H54 (cell line): ENCODE measurements at regions not wholly inside any gene's neighbourhood (a gene's known extent, or its start where the extent isn't known, plus 50 kb on each side); places are given as distances from the start of the nearest gene placed in this dataset.
"Not testable (repeated sequence)": the region's sequence is repeated elsewhere in the genome, so short reads cannot be mapped to it uniquely, and the experiment has no call there.

Experiments used
- DNase-seq: peaks from one replicate; pipeline ENCODE4 v3.0.0; 2011; ENCODE audit warnings: low spot score, mixed read lengths; ENCODE audit not compliant: insufficient read length
- FAIRE-seq: peaks from 3 replicates; lab custom pipeline; 2011; peaks lifted over from hg19 to GRCh38; lab: Jason Lieb, UNC
- POLR2A ChIP-seq: IDR thresholded peaks from 2 replicates; pipeline ENCODE4 v1.6.1; 2011; ENCODE audit warnings: low read depth, mild to moderate bottlenecking, low read length

- DNase-seq (no peak), FAIRE-seq (no peak)
- TF ChIP-seq POLR2A, result no peak
Measured at GRCh38 chr10:130689743-130690626, 553.8 kb downstream of the GLRX3 start.

DNA sequence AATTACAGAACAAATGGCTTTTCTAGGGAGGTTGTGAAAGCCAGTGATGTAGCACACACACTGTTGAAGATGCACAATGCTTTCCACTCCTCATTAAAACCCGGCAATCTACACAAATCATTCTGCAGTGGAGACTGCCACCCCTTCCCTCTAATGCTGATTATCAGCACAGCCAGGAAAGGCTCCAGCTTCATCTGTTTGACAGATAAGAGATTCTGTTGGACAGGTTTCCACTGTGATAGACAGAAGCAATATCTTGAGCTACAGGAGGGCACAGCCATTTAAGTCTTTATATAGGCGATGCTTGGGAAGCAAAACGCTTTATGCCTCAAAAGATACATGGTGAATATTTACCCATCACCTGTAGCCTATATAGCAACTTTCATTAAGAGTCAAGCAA lies 555.6 kb downstream of the GLRX3 start:
- no peak for TF ChIP-seq POLR2A
- DNase-seq, result no peak
- FAIRE-seq, result no peak

GRCh38 chr10:130696870-130697269 lies 560.7 kb downstream of the GLRX3 start:
- DNase-seq (no peak), FAIRE-seq (no peak)
- no peak for TF ChIP-seq POLR2A

DNA sequence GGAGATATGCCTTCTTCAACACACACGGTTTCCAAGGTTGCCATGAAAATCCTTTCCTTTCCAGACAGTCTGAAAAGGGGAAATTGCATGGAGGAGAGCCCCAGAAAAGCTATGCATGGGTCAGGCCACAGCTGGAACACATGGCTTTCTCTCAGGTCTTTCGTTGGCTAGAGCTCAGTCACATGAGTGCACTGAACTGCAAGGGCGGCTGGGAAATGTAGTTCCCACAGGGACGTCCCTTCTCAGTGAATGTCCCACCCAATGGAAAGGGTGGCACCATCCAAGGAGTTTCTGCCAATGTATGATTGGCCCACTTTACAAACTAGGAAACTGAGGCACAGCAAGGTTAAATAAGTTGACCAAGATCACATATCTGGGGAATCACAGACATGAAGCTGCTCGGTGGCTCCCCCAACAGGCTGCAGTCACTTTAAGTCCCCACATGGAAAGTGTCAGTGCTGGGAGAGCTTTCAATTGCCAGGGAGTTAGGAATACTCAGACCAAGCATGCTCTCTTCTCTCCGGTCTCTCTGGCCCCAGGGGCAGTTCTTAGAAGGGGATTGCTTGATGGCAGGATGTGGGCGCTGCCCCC lies 571.3 kb downstream of the GLRX3 start:
- FAIRE-seq (no peak), DNase-seq (no peak)
- TF ChIP-seq POLR2A, result no peak

DNA sequence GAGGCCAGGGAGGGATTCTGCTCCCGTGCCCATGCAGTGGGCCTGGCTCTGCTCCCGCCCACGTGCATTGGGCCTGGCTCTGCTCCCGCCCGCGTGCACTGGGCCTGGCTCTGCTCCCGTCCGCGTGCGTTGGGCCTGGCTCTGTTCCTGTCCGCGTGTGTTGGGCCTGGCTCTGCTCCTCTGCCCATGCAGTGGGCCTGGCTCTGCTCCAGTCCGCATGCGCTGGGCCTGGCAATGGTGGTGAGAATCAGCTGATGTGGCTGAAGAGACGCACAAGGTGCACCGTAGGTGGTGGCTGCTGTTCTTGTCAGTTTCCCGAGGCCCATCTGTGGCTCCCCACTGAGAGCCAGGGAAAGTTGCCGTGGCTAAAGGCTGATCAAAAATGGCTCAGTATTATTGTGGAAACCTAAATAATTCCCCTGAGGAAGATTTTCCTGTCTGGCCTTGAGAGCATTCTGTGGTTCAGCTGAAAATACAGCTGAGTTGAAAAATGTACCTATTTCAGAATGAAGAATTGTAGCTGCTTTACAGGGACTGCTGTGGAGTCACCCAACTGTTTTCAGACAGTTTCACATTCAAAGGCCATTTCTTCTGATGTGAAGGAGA lies 572.4 kb downstream of the GLRX3 start:
- FAIRE-seq, result no peak
- DNase-seq, result no peak
- TF ChIP-seq POLR2A, result no peak

DNA sequence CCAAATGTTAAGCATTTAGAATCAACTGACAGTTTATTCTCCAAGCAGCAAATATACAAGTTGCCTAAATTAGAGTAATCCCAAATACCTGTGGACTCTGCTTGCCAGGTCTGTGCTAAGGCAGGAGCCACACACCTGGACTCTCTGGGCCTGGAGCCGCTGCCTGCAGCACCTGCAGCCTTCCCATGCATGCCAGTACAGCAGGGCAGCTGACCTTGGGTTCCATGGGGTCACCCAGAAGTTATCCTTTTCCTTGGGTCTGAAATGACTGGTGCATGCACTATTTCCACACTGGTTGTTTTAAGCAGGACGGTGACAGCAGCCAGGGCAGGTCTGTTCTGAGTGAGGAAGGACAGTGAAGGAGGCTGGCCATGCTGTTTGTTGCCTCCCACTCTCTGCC lies 573.2 kb downstream of the GLRX3 start:
- TF ChIP-seq POLR2A, result no peak
- no peak for DNase-seq
- FAIRE-seq, result no peak

DNA sequence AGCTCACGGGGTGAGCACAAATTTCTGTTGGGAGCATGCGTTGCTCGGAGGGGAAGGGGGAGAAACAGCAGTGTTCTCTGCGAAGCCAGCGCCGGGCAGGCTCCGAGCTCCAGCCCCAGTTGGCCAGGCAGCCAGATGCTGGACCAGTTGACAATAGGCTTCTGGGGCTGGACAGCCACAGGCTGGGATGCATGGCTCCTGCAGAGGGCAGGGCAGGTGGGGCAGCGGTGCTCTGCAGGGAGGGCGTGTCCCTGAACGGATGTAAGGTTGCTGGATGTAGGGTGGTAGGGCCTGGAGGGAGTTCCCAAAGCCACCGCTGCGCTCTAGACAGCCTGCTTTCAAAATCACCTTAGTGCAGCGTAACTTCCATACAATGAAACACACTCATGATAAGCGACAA lies 574.9 kb downstream of the GLRX3 start:
- DNase-seq, result no peak
- no peak for TF ChIP-seq POLR2A
- no peak for FAIRE-seq

- DNase-seq (no peak), FAIRE-seq (no peak)
- TF ChIP-seq POLR2A, result no peak
Measured at GRCh38 chr10:130713135-130713534, 576.9 kb downstream of the GLRX3 start.

DNA sequence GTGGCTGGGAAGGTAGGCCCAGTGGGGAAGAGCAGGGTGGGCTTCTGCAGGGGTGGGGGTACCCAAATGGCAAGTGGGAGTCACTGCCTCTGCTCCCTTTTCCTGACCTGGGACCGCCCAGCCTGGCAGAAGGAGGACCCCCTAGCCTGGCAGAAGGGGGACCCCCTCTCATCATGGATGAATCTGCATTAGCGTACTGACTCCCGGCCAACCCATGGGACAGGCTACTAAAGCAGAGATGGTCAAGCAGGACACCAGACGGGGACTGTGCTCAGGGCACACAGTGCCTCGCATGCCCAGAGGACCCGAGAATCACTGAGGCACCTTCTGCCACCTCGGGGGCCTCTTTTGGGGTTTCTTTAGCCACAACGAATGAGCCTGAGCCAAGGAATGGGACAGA lies 577.5 kb downstream of the GLRX3 start:
- TF ChIP-seq POLR2A, result no peak
- no peak for FAIRE-seq
- no peak for DNase-seq

DNA sequence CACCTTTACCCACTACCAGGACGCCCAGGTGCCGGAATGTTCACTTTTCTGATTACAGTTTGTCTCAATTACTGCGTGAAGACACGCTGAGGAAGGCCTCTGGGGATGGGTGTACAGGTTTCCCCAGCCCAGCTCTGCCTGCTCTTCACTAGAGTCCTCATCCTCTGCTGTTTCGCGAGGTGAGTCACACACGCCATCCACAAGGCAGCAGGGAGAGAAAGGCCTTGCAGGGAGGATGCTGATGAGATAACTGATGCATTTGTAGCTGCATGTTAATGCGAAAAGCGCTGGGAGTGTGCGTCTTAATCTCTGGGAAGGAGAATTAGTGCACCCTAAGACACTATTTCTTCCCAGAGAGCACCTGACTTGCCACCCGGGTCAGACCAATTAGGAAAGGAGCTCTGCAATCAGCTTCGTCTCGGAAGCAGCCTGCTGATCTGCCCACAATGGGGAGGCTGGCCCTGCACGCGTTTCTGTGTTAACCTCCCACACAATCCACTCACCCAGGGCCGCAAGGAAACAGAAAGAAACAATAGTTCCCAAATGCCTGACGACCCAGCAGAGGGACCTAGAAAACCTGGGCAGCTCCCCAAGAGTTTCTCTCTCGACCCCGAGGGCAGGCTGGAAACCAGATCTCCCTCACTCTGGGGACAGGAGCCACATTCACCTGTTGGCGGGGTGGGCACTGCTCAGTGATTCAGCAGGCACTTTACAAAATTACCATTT lies 578.7 kb downstream of the GLRX3 start:
- DNase-seq, result no peak
- FAIRE-seq, result no peak
- no peak for TF ChIP-seq POLR2A

DNA sequence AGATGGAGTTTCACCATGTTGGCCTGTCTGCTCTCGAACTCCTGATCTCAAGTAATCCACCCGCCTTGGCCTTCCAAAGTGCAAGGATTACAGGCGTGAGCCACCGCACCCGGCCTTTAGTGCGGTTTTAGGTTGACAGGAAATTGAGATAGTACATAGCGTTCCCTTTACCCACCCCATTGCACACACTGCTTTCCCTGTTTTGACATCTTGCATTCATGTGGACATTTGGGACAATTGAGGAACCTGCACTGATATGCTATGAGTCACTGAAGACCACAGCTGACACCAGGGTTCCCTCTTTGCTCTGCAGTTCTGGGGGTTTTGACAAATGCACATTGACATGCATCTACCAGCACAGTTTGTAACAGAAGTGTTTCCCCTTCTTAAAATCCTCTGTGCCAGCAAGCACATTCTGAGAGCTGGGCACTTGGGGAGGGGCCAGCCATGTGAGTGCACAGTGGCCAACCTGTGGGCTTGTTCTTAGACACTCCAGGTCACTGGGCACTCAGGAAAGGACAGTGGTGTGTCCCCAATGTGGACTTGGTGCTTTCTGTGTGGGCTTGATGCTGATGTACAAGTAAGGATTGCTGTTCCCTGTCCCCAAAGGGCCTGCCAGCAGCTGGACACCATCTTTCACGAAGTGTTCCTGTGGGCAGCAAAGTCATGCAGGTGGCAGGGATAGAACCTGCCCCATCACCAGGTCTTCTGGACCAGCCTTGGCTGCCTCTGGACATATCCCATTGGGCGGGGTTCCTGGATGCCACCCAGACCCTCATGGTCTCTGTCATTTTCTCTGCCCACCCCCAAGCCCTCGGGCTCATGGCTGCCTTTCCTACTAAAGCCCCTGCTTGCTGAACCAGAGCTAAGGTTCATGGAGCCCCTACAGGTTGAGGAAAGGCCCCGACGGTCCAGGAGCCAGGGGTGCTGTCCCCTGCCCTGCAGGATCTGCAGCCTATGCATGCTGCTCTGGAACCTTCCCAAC lies 579.8 kb downstream of the GLRX3 start:
- DNase-seq (no peak), FAIRE-seq (no peak)
- no peak for TF ChIP-seq POLR2A

- DNase-seq (no peak), FAIRE-seq (no peak)
- no peak for TF ChIP-seq POLR2A
Measured at GRCh38 chr10:130717083-130717482, 580.9 kb downstream of the GLRX3 start.

- not testable (repeated sequence) for FAIRE-seq
Measured at GRCh38 chr10:130718744-130719447, 582.7 kb downstream of the GLRX3 start.

More at GRCh38 chr10:130718744-130719447, 582.7 kb downstream of the GLRX3 start:
- DNase-seq, result not testable (repeated sequence)
